ENCODE measurements at regions not wholly inside any gene's neighbourhood (a gene's known extent, or its start where the extent isn't known, plus 50 kb on each side); places are given as distances from the start of the nearest gene placed in this dataset.

DNA sequence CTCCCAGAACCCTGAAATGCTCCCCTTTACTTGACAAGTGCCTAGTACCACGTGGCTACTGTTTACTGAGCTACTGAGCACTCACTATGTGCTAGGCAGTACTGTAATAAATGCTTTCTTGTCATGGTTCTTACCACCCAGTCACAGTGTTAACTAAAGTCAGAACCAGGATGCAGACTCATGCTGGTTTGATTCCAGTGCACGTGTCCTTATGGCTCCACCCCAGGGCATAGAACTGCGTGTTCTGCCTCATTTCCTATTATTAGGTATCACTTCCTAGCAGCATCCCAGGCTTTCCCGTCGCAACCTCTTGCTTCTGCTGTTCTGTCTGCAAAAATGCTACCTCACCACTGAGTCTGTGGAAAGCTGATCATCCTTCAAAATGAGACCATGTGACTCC is 71.7 kb upstream of the DOCK1 start:
- CTCF ChIA-PET = no interaction called here
- BruUV-seq (replicated peaks) = no TSS peak
- 71% methylated on average over 3 of the region's 5 CpGs; no CpG with 5 or more reads in 1 of the 2 experiments for WGBS, 2 experiments (ENCODE audit: extremely low coverage in 2 of 2, insufficient read length in 1 of 2)

More for the DNA sequence above, 71.7 kb upstream of the DOCK1 start:
- no peak overlapping the region for H2AFZ ChIP-seq (replicated peaks; ENCODE audit: low read length, poor library complexity)
- no peak overlapping the region for H2BK15ac ChIP-seq (ENCODE audit: low read depth, low read length)
- no peak for ATAC-seq (ENCODE audit: low read depth)
- H3K4me3 ChIP-seq (ENCODE audit: insufficient read depth, low read depth, low read length) = no peak overlapping the region
- no peak overlapping the region for H4K91ac ChIP-seq (ENCODE audit: insufficient read depth, low read depth, low read length)
- no peak overlapping the region for H3K27ac ChIP-seq (ENCODE audit: insufficient read depth, low read length)
- no peak overlapping the region for H3K9ac ChIP-seq (ENCODE audit: low read depth, low read length)
- H4K20me1 ChIP-seq (ENCODE audit: insufficient read depth, low read length) = no peaks in the 10 kb centered on the region
- H2AK9ac ChIP-seq (replicated peaks; ENCODE audit: low read depth, low read length, poor library complexity) = no peak overlapping the region
- H3K14ac ChIP-seq (replicated peaks; ENCODE audit: low read depth, low read length) = no peak overlapping the region
- H3K23ac ChIP-seq (ENCODE audit: low read depth, low read length) = no peak overlapping the region
- no peak overlapping the region for H2AK5ac ChIP-seq (ENCODE audit: low read depth, low read length)
- dilution Hi-C loops (cut with HindIII; ENCODE audit: low sequenced_read_pairs, unreplicated experiment) (no loop called here), intact Hi-C loops (cut with micrococcal nuclease) (no loop called here), in situ Hi-C loops (cut with MboI; ENCODE audit: low sequenced_read_pairs) (no loop called here)
- H2BK120ac ChIP-seq (ENCODE audit: low read depth, low read length) = no peak overlapping the region
- POLR2A ChIA-PET (ENCODE audit: unreplicated experiment) = no interaction called here
- H3K18ac ChIP-seq (ENCODE audit: low read depth, low read length) = no peak overlapping the region
- H3K56ac ChIP-seq (ENCODE audit: extremely low read depth, insufficient read depth, low read length) = no peak overlapping the region
- no peaks in the 10 kb centered on the region for H3K9me3 ChIP-seq (ENCODE audit: control insufficient read depth, insufficient read depth, low read length)
- H2BK20ac ChIP-seq (ENCODE audit: low read depth, low read length) = no peak overlapping the region
- H3K4me2 ChIP-seq (ENCODE audit: low read depth, low read length) = no peak overlapping the region
- no peaks in the 10 kb centered on the region for H3K36me3 ChIP-seq (ENCODE audit: control insufficient read depth, insufficient read depth, low read length)
- no peak for TF ChIP-seq CEBPB (IDR thresholded peaks at IDR 0.05; ENCODE audit: low read depth, low read length)
- TF ChIP-seq CHD1 (IDR thresholded peaks at IDR 0.05; ENCODE audit: low read depth, low read length) = no peak
- TF ChIP-seq ELK1 (IDR thresholded peaks at IDR 0.05; ENCODE audit: borderline replicate concordance, low read depth, low read length) = no peak
- no peak for TF ChIP-seq MAZ (IDR thresholded peaks at IDR 0.05; ENCODE audit: borderline replicate concordance, low read depth, low read length)
- TF ChIP-seq RAD21 (IDR thresholded peaks at IDR 0.05; ENCODE audit: low read length) = no peak
- no peak for TF ChIP-seq POLR2A (IDR thresholded peaks at IDR 0.05; ENCODE audit: low read depth, low read length)
- TF ChIP-seq FOS (IDR thresholded peaks at IDR 0.05; ENCODE audit: low read depth, low read length) = no peak
- TF ChIP-seq USF2 (IDR thresholded peaks at IDR 0.05; ENCODE audit: low read depth, low read length) = no peak
- no peak for TF ChIP-seq MXI1 (IDR thresholded peaks at IDR 0.05; ENCODE audit: borderline replicate concordance, low read depth, low read length)
- TF ChIP-seq MAFK (IDR thresholded peaks at IDR 0.05; ENCODE audit: low read depth, low read length) = no peak
- TF ChIP-seq RFX5 (IDR thresholded peaks at IDR 0.05; ENCODE audit: low read depth, low read length) = no peak
- TF ChIP-seq RCOR1 (IDR thresholded peaks at IDR 0.05; ENCODE audit: insufficient replicate concordance, low read length) = no peak
- TF ChIP-seq BHLHE40 (IDR thresholded peaks at IDR 0.05; ENCODE audit: low read depth, low read length) = no peak
- TF ChIP-seq SMC3 (IDR thresholded peaks at IDR 0.05; ENCODE audit: low read depth, low read length) = no peak
- TF ChIP-seq CTCF (conservative IDR thresholded peaks at IDR 0.05; ENCODE audit: low read depth, low read length) = no peak
- TF ChIP-seq NFE2L2 (IDR thresholded peaks at IDR 0.05; ENCODE audit: low read depth, low read length) = no peak
- no peak overlapping the region for H4K8ac ChIP-seq (ENCODE audit: low read depth in 2 of 2, low read length in 2 of 2)
- H4K5ac ChIP-seq (ENCODE audit: low read depth, low read length) = no peak overlapping the region
- no peak overlapping the region for H3K4ac ChIP-seq (ENCODE audit: low read depth, low read length)
- H3K9me1 ChIP-seq (ENCODE audit: insufficient read depth, low read length) = no peaks in the 10 kb centered on the region
- no peak overlapping the region for H2BK5ac ChIP-seq (ENCODE audit: low read depth, low read length, poor library complexity, severe bottlenecking)
- no peaks in the 10 kb centered on the region; the same call in 1 of the 2 replicates for H3K27me3 ChIP-seq (ENCODE audit: control insufficient read depth, insufficient read depth, low read length)
- H3K4me1 ChIP-seq (ENCODE audit: control insufficient read depth, insufficient read depth, low read length) = no peaks in the 10 kb centered on the region
- H3K79me1 ChIP-seq (ENCODE audit: low read depth in 1 of 2, low read length in 2 of 2) = no peaks in the 10 kb centered on the region
- no peak for DNase-seq

Measured in IMR-90 (cell line).